PC-9 (cell line): ENCODE measurements at regions not wholly inside any gene's neighbourhood (a gene's known extent, or its start where the extent isn't known, plus 50 kb on each side); places are given as distances from the start of the nearest gene placed in this dataset.
"Not testable (repeated sequence)": the region's sequence is repeated elsewhere in the genome, so short reads cannot be mapped to it uniquely, and the experiment has no call there.

Experiments used
- BruUV-seq: library from RNA; stranded (reverse); fragments of 400-500 nt; replicated peaks from 2 replicates; lab custom pipeline; 2021; lab: Mats Ljungman, UMichigan
- CTCF ChIA-PET: fragments of 300-600 bp; sonication (Branson Sonifier 250); formaldehyde crosslinking; loops from one replicate; lab custom pipeline; 2022; ENCODE audit warnings: antibody characterized with exemption; lab: Charles Lee
- POLR2A ChIA-PET: fragments of 300-600 bp; sonication (Branson Sonifier 250); formaldehyde crosslinking; loops from one replicate; lab custom pipeline; 2022; ENCODE audit warnings: antibody characterized with exemption; ENCODE audit not compliant: unreplicated experiment; lab: Charles Lee
- DNase-seq, 2 experiments: peaks; one replicate each; pipeline versions ENCODE4 v3.0.0 to v3.0.0-alpha.2; 2015 to 2022; ENCODE audit warnings: mixed read lengths in 1 of 2
- H2AFZ ChIP-seq: fragments of 200-600 bp; sonication (generic); 2 replicates; pipeline ENCODE4 v1.8.1; 2017; ENCODE audit warnings: antibody characterized with exemption
- H3F3A ChIP-seq: fragments of 200-600 bp; sonication (generic); 2 replicates; pipeline ENCODE4 v1.8.1; 2017; ENCODE audit warnings: antibody characterized with exemption, mild to moderate bottlenecking, low read depth; ENCODE audit not compliant: insufficient read depth
- H3K27ac ChIP-seq: fragments of 200-600 bp; sonication (generic); 2 replicates; pipeline ENCODE4 v1.6.1; 2016; ENCODE audit warnings: mixed run types
- H3K27me3 ChIP-seq: fragments of 200-600 bp; sonication (generic); 2 replicates; pipeline ENCODE4 v1.6.1; 2016; ENCODE audit warnings: low read depth, mixed run types; ENCODE audit not compliant: insufficient read depth
- H3K36me3 ChIP-seq: fragments of 200-600 bp; sonication (generic); 2 replicates; pipeline ENCODE4 v1.6.1; 2016; ENCODE audit warnings: low read depth, mixed run types
- H3K4me1 ChIP-seq: fragments of 200-600 bp; sonication (generic); replicated peaks from 2 replicates; pipeline ENCODE4 v1.6.1; 2016; ENCODE audit warnings: mixed run types; ENCODE audit not compliant: insufficient read depth
- H3K4me2 ChIP-seq: fragments of 200-600 bp; sonication (generic); 2 replicates; pipeline ENCODE4 v1.6.1; 2017; ENCODE audit warnings: mixed run types
- H3K4me3 ChIP-seq: fragments of 200-600 bp; sonication (generic); 2 replicates; pipeline ENCODE4 v1.6.1; 2016; ENCODE audit warnings: mixed run types
- H3K79me2 ChIP-seq: fragments of 200-600 bp; sonication (generic); 2 replicates; pipeline ENCODE4 v1.6.1; 2017; ENCODE audit warnings: low read depth, mixed run types
- H3K9me2 ChIP-seq: fragments of 200-600 bp; sonication (generic); 2 replicates; pipeline ENCODE4 v1.8.1; 2017; ENCODE audit warnings: mild to moderate bottlenecking; ENCODE audit not compliant: insufficient read depth
- H3K9me3 ChIP-seq: fragments of 200-600 bp; sonication (generic); 2 replicates; pipeline ENCODE4 v1.8.1; 2016; ENCODE audit warnings: low read depth; ENCODE audit not compliant: insufficient read depth
- H4K20me1 ChIP-seq: fragments of 200-600 bp; sonication (generic); 2 replicates; pipeline ENCODE4 v1.8.1; 2017; ENCODE audit not compliant: insufficient read depth
- CTCF ChIP-seq: fragments of 200-600 bp; sonication (generic); conservative IDR thresholded peaks from 2 replicates; pipeline ENCODE4 v1.6.1; 2017; ENCODE audit warnings: mixed run types, antibody characterized with exemption, mild to moderate bottlenecking, moderate library complexity
- EZH2 ChIP-seq: fragments of 200-600 bp; sonication (generic); IDR thresholded peaks from 2 replicates; pipeline ENCODE4 v1.8.0; 2017; ENCODE audit warnings: antibody characterized with exemption, low read depth
- intact Hi-C: fragments of 100-400 bp; cut with micrococcal nuclease; formaldehyde crosslinking; loops from one replicate; pipeline ENCODE4 v1.10.0; 2022; ENCODE audit not compliant: unreplicated experiment

GRCh38 chr1:198959032-198959431, 320.2 kb downstream of the PTPRC start:
- Histone ChIP-seq H3F3A (no peaks in the 10 kb centered on the region), H3K36me3 (no peaks in the 10 kb centered on the region), H3K27ac (no peak overlapping the region), H3K27me3 (no peaks in the 10 kb centered on the region), H3K4me1 (no peaks in the 10 kb centered on the region), H3K9me2 (0 out of 2 replicates have a peak, but pooled peaks cover 5% of the 10 kb centered on the region), H3K4me2 (no peak overlapping the region), H3K79me2 (no peaks in the 10 kb centered on the region), H4K20me1 (no peaks in the 10 kb centered on the region), H3K9me3 (peaks cover 12% of the 10 kb centered on the region), H3K4me3 (no peak overlapping the region), H2AFZ (no peak overlapping the region)
- BruUV-seq, result no TSS peak
- DNase-seq, result no peak
- ChIA-PET POLR2A (no interaction called here), CTCF (interaction anchor here (0.7 kb wide), 1 partner anchor 22 kb away, joined by 3 read pairs; no protein-coding TSS in a partner anchor)
- intact Hi-C loops, result no loop called here
- TF ChIP-seq EZH2 (no peak), CTCF (no peak)

DNA sequence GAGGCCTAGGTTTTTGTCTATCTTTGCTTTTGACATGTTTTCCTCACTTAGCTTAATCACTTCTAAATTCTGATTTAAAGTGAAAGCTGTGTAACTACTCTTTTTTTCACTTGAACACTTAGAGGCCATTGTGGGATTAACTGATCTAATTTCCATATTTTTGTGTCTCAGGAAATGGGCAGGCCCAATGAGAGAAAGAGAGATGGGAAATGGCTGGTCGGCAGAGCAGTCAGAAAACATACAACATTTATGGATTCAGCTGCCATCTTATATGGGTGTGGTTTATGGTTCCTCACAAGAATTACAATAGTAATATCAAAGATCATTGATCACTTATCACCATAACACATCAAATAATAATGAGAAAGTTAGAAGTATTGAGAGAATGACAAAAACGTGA, 320.8 kb downstream of the PTPRC start:
- no peak overlapping the region for H2AFZ ChIP-seq
- H3K9me3 ChIP-seq, result peaks cover 12% of the 10 kb centered on the region
- no peaks in the 10 kb centered on the region for H4K20me1 ChIP-seq
- H3F3A ChIP-seq, result no peaks in the 10 kb centered on the region
- H3K4me2 ChIP-seq, result no peak overlapping the region
- TF ChIP-seq EZH2 (no peak), CTCF (no peak)
- no peak overlapping the region for H3K27ac ChIP-seq
- H3K4me3 ChIP-seq, result no peak overlapping the region
- no peaks in the 10 kb centered on the region for H3K27me3 ChIP-seq
- no peaks in the 10 kb centered on the region for H3K79me2 ChIP-seq
- no peak for DNase-seq
- H3K36me3 ChIP-seq, result no peaks in the 10 kb centered on the region
- CTCF ChIA-PET, result no interaction called here
- H3K9me2 ChIP-seq, result no peaks in the 10 kb centered on the region
- BruUV-seq, result no TSS peak
- intact Hi-C loops, result no loop called here
- POLR2A ChIA-PET, result no interaction called here
- no peaks in the 10 kb centered on the region for H3K4me1 ChIP-seq

DNA sequence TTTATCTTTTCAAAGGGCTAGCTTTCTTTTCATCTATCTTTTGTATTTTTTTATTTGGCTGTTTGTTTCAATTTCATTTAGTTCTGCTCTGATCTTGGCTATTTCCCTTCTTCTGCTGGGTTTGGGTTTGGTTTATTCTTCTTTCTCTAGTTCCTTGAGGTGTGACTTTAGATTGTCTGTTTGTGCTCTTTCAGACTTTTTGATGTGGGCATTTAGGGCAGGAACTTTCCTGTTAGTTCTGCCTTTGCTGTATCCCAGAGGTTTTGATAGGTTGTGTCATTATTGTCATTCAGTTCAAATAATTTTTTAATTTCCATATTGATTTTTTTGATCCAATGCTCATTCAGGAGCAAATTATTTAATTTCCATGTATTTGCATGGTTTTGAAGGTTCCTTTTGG, 325.0 kb downstream of the PTPRC start:
- H2AFZ ChIP-seq, CTCF ChIA-PET, H3K4me3 ChIP-seq, H3K27ac ChIP-seq, H4K20me1 ChIP-seq, H3K9me2 ChIP-seq, BruUV-seq, H3K9me3 ChIP-seq, H3K36me3 ChIP-seq, H3K27me3 ChIP-seq, DNase-seq, H3F3A ChIP-seq, POLR2A ChIA-PET, intact Hi-C loops, H3K4me1 ChIP-seq, H3K79me2 ChIP-seq, H3K4me2 ChIP-seq: not testable (repeated sequence)

DNA sequence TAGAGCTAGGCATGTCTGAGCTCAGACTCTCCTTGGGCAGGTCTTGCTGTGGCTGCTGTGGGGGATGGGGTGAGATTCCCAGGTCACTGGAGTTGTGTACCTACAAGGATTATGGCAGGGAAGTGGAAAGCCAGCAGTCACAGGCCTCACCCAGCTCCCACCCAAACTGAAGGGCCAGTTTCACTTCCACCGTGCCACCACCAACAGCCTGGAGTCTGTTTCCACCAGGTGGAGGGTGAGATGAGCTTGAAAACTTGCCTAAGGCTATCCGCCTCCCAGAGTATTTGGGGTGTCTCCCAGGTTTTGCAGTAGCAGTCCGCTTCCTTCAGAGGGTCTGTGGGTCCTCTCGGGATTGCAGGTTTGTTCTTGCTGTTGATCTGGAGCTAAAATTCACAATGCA, 327.7 kb downstream of the PTPRC start:
- TF ChIP-seq CTCF (no peak), EZH2 (no peak)
- Histone ChIP-seq H3F3A (no peaks in the 10 kb centered on the region), H3K27ac (no peak overlapping the region), H3K9me2 (no peaks in the 10 kb centered on the region), H3K4me2 (no peak overlapping the region), H3K4me1 (no peaks in the 10 kb centered on the region; the same call in 1 of the 2 replicates), H3K27me3 (no peaks in the 10 kb centered on the region), H2AFZ (no peak overlapping the region), H3K36me3 (no peaks in the 10 kb centered on the region), H3K79me2 (no peaks in the 10 kb centered on the region), H3K9me3 (no peaks in the 10 kb centered on the region), H4K20me1 (no peaks in the 10 kb centered on the region), H3K4me3 (no peak overlapping the region)
- DNase-seq, result no peak
- ChIA-PET CTCF (no interaction called here), POLR2A (no interaction called here)
- intact Hi-C loops, result no loop called here
- no TSS peak for BruUV-seq
